SKM-1 (cell line): ENCODE measurements at regions not wholly inside any gene's neighbourhood (a gene's known extent, or its start where the extent isn't known, plus 50 kb on each side); places are given as distances from the start of the nearest gene placed in this dataset.
"Not testable (repeated sequence)": the region's sequence is repeated elsewhere in the genome, so short reads cannot be mapped to it uniquely, and the experiment has no call there.

ENCODE experiments used
- DNase-seq: peaks from one replicate; lab custom pipeline; 2025; ENCODE audit not compliant: unreplicated experiment; lab: John Stamatoyannopoulos, UW

DNA sequence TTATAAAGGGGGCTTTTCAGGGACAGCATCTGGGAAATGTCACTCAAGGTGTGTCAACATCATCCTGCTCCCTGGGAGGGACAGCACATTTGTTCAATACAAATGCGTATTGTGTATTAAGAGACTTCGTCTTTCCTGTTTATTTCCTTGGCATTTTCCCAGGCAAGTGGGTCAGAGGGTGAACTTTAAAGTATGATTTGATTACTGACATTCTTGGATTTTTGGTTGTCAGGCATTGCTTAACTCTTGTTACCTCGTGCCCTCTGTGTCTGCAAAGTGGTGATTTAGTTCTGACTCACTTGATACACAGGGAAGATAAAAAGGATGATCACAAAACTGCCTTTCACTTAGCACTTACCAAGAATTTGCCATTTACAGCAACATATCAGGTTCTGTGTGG is 292.7 kb downstream of the SUCLA2 start:
- no peak for DNase-seq

DNA sequence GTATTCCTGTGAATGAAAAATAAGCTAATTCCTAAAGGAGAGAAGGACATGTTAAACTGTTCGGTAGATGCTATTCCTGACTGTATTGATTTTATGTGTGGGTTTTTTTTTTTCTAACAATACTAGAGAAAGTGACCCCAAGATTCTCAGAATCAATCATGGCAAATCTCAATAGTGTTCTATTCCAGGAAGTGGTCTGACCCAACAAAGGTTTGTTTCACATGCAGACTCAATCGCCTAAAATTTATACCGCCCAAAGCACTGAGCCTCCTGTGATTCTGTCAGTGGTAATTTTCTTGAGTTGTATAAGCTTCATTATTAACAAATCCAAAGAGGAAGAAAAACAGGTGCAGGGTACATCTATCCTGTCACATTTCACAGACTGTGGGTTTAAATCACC is 293.7 kb downstream of the SUCLA2 start:
- no peak for DNase-seq

DNA sequence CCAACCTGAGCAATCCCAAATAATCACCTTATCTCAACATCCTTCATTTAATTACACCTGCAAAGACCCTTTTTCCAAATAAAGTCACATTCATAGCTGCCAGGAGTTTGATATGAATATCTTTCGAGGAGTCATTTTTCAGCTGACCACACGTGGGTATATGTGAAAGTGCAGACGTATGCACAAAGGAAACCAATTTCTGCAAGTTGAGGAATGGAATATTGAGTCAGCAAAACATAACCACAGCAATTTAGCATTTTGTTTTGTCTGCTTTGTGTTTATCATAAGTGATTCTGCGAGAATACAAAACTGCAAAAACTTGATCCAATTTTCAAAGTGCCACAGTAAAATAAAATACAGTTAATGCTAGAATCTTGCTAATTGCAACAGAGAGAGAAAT is 295.9 kb downstream of the SUCLA2 start:
- no peak for DNase-seq

DNA sequence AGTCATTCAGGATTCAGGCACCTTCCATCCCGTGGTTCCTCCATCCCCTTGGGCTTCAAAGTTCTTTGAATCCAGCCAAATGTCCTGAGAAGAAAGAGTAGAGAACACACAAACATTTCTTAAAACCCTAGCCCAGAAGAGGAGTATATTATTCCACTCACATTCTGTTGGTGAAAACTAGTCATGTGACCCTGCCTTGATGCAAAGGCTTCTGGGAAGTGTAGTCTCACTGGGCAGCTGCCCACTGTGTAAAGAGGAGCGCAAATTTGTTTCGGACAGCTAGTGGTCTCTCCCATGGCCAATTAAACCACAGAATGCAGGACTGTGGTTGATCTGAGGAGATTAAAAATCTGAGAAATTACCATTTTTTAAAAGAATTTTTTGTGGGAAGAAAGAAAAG is 304.4 kb downstream of the SUCLA2 start:
- no peak for DNase-seq

DNA sequence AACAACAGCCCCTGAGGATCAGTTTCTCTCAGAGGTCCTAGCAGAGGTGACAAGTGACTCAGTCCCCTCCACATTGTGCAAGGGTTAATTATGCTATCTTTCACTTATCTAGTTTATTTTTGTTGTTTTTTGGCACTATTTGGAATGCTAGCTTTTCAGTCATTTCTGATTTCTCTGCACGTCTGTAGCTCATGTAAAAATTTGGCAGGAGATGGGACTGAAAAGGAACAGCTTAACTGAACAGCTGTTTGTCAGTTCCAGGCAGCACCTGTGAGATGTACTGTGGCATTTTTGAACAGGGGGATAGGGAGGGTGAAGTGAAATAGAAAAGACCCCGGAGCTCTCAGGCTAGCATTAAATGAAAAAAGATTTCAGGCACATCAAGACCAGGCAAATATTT is 313.5 kb downstream of the SUCLA2 start:
- DNase-seq = no peak

DNA sequence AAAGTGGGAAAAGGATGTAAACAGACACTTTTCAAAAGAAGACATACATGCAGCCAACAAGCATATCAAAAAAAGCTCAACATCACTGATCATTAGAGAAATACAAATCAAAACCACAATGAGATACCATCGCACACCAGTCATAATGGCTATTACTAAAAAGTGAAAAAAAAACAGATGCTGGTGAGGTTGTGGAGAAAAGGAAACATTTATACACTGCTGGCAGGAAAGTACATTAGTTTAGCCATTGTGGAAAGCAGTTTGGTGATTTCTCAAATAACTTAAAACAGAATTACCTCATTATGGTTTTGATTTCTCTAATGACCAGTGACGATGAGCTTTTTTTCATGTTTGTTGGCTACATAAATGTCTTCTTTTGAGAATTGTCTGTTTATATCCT is 315.9 kb downstream of the SUCLA2 start:
- not testable (repeated sequence) for DNase-seq

DNA sequence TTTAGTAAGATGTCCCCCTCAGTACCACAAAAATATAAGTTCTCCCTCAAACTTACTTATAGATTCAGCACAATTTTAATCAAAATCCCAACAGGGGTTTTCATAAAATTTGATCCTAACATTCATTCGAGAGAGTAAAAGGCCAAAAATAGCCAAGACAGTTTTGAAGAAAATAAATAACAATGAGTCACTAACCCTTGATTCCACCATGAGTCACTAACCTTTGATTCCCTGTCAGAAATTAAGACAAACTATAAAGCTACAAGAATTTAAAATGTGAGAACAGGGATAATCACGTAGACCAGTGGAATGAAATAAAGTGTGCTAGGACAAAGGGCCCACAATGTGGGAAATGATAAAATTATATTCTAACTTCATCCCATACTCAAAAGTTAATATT is 320.3 kb downstream of the SUCLA2 start:
- DNase-seq = no peak

DNA sequence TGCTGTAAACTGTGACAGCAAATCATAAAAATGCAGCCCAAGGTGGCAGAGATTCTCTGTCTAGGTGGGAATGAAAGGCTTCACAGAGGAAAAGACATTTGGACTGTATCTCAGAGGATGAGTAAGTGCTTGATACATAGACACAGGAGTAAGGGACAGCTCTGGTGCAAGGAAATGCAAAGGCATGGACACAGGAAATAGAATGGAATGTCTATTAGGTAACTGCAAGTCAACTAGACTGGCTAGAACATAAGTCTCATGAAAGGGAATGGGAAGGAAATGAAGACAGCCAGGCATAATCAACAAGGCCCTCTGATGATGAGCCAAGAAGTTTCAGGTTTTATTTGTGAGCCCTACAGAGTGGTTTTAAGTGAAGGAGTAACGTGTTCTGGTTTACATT is 321.7 kb downstream of the SUCLA2 start:
- DNase-seq = no peak

DNA sequence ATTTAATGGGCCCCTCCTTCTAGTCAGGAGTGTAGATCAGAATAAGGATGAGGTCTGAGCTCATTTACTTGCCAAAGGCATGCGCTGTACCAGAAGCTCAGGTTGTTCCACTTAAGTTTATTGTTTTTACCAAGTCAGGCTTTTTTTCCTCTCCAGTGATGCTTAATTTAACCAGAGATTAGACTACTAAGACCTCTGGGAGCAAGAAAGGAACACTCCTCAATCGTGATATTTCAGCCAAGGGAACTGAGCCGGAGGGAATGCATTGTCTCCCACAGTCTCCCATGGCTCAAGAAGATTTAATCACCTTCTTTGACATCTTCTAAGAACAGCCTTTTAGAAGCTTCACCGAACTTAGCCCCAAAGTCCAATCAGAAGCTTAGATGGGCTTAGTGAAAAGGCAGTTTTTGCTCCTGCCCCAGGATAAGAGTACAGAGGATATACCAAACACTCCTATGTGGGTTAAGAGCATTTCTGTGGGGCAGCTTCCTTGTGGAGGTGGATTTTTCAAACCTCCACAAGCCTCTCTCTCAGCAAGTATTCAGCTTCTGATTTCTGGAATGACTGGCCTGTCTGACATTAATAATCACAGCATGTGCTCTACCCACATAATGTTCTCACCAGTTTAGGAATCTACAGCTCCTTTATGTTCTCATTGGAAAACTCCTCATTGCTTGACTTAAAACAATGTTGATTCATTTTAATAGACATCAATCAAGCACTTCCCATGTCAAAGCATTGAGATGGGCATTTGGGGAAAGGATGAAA is 322.7 kb downstream of the SUCLA2 start:
- DNase-seq = no peak

DNA sequence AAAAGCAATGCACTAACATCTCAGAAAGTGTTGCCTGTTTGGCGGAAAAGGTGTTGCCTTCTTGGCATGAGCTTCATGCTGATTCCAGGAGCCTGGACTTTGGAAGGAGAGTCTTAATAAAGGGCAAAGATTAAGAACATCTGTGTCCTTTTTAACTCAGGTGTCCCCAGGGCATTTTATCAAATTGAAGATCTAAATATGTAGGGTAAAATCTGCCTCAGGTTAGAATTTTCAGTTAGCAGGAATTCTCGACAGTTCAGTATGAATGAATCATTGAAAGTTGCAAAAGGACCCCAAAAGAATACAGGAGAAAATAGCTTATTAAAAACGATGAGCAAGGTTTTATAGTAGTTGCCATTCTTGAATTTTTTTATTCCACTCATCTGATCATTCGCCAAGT is 325.2 kb downstream of the SUCLA2 start:
- DNase-seq = no peak

DNA sequence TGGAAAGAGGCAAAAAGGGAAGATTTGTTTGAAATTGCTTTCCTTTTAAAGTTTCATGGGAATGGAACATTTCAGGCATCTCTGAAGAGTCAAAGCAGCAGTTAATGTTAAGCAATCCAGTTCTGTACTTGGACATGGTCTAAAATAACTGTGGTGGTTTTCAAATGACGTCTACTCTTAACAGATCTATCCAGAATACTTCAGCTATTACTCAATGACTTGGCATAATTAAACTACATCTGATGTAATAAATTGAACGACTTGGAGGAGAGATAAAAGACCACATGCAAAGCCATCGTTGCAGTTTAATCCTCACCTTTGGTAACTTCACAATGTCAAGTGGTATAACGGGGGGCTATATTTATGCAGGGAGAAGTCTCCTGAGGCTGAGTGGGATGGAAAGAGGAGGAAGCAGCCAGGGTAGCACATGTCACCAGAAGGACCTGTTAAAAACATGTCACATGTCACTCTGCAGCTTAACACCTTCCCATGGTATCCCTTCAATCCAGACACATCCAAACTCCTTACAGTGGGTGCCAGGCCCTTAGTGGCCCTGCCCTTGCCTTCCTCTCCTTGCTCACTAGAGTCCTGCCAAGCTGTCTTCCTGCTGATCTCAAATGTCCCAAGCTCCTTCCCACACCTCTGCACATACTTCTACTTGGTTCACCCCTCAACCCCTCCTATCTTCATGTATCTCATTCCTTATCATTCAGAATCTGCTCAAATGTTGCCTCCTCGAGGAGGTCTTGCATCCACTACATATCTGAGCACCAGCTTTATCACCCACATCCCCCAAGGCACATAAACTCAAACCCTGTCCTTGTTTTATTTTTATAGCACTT is 327.8 kb downstream of the SUCLA2 start:
- DNase-seq = no peak

DNA sequence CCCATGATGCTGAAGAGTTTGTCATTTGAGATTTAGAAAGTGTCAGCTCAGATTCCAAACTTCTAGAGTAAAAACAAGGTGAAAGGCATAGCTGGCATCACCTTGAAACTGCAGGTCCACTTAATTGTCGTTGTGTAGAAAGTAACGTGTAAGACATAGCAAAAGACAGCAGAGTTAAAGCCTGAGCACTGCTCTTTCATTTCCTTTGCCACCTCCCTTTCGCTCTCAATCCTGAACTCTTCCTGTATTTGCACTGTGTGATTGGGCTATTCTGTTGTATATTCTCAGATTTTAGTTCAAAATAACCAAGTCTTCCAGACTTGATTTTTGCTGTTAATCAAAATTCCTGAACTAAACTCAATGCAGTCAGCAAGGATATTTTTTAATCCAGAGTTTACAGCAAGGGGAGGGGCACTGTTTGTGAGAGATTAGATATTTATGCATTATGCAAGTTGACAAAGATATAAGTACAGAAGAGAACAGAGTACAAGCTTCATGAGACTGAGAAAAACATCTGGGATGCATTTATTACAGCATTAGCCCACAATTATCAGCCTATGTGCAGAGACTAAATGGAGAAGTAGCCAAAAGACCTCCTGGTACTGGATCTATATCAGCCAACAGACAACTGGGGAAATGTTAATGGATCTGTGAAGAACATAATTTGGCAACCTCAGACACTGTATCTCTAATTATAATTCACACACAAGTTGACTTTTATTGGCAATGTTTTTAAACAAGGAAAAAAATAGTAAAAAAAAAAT is 328.6 kb downstream of the SUCLA2 start:
- no peak for DNase-seq

DNA sequence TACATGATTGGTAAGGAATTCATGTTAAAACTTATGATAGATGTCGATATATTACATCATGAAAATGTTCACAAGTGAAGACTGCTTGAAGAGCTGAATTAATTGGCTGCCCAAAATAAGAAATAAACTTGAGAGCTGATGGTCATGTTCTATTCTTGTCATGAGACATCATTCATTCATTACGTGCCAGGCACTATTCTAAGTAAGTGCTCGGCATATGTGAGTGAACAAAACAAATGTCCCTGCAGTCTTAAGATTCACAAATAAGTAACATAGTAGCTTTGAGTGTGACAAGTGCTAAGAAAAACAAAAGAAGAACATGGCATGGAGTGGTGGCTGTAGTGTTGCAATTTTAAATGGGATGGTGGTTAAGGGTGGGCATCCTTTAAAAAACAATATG is 329.3 kb downstream of the SUCLA2 start:
- DNase-seq = no peak

DNA sequence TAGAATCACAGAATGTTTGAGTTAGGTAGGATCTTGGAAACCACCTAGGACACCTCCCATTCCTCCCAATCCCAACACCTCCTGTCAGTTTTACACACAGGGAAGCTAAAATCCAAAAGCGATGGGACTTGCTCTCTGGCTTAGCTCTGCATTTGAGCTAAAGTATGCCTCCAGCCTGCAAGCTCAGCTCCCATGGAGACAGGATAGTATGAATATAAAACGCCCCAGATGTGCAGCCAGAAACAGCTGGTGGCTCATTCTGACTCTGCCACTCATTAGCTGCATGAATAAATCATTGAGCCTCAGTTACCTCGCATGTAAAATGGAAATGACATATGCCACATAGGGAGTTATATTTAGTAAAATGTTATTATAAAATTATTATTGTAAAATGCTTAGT is 336.0 kb downstream of the SUCLA2 start:
- DNase-seq = no peak

DNA sequence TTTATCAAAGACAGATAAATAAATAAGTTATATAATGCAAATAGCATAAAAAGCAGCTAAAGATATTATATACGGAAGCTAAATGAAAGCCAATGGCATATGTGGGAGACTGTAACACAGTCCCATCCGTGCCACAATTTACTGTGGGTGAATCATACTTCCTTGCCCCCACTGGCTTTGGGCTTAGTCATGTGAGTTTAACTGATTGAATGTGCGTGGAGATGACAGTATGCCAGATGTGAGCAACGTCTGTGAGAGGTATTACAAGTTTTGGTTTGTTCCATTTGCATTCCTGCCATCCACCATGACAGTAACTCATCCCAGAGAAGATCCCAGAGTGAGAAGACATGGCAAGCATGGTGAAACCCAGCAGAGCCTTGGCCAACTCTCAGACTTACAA is 340.0 kb downstream of the SUCLA2 start:
- no peak for DNase-seq

DNA sequence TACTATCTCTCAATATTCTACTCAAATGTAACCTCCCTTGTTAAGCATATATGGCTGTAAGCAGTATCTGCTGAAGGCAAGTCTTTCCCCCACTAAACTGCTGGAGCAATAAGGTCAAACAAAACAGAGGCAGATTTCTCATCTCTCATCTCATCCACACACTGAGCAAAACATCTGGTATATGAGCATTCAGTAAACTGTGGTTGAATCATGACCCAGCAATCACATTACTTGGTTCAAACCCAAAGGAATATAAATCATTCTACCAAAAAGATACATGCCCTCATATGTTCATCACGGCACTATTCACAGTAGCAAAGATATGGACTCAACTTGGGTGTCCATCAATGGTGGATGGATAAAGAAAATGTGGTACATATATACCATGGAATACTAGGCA is 344.4 kb downstream of the SUCLA2 start:
- DNase-seq = no peak

DNA sequence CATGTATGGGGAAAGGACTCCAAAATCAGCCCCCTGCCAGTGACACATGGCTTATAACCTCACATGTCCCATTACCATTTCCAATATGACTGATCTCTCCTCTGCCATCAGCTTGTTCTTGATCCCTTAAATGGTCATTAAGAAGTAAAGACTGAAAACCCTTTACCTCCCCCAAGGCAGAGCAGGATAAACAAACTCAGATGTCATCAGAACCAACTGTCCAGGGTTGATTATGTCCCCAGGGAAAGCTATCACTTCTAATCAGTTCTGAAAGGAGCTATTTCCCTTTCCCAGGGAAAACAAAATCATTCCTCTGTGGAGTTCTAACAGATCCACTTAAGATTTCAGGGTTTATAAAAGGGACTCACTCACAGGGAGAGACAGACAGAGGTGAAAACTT is 350.9 kb downstream of the SUCLA2 start:
- DNase-seq = no peak

DNA sequence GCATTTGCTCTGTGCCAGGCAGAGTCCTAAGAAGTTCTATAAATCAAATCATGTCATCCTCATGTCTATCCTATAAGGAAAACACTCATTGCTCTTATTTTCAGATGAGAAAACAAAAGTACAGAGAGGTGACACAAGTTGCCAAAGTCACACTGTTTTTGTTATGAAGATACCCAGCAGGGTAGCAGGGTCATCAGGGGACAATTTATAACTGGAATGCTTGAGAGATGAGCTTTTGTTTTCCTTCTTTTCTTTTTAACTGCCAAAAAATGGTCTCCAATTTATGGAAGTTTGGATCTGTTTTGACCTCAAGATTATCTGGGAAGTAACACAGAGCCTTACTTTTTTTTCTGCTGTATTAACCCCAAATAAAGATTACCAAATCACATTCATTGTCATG is 354.1 kb downstream of the SUCLA2 start:
- no peak for DNase-seq

DNA sequence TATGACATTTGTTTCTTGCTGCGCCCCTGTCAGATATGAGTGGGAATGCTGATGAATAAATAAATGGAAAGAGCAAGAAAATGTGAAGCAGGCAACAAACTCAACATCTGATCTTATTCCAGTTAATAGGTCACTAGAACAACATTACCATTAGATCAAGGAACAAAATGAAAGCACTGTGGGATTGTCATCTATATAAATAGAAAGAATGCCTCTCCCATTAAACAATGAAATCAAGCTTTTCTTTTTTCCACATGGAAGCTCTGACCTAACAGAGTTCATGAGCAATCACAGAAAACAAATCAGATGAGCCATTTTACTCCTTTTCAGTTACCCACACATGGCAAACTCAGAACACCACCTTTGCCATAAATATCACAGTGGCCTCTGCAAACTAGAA is 354.8 kb downstream of the SUCLA2 start:
- no peak for DNase-seq

DNA sequence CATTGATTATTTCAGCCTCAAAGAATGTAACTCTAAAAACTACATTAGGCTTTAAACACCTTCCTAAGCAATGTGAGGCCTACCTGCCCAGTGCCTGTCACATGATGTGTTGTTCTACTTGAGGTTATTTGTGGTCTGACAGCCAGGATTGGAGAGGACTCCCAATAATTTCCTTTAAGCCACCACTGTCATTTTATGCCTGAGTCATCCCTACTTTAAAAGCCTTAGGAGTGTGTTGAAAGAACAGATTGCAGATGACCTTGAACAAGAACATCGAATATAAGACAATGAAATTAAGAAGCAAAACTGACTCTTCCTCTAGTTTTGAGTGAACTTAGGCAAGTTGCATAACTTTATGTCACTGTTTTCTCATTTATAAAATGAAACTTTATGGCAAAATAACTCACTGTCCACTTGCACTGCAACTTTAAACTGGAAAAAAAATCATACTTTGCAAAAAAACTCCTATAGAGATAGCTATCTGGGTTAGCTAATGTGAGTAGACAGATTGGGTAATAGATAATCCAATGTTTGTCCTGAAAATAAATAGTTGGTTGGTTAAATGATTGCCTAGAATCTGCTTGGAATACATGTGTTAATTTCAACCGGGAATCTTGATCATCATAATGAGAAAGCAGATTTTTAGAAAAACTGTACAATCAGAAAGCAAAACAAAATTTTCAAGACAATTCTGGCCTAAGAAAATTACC is 361.2 kb downstream of the SUCLA2 start:
- DNase-seq = no peak

DNA sequence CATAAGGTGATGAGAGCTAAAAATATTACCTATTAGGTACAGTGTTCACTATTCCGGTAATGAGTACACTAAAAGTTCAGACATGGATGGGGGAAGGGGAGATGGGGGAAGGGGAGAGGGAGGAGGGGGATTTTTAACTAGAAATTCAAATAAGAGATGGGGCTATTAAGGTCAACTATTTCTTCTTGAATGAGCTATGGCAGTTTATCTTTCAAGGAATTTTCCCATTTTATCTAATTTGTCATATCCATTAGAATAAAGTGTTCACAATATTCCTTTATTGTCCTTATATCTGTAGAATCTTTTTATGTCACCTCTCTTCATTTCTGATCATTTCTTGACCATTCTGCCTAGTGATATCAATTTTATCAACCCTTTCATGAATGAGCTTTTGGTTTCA is 362.4 kb downstream of the SUCLA2 start:
- no peak for DNase-seq
